ENCODE measurements at regions not wholly inside any gene's neighbourhood (a gene's known extent, or its start where the extent isn't known, plus 50 kb on each side); places are given as distances from the start of the nearest gene placed in this dataset.

DNA sequence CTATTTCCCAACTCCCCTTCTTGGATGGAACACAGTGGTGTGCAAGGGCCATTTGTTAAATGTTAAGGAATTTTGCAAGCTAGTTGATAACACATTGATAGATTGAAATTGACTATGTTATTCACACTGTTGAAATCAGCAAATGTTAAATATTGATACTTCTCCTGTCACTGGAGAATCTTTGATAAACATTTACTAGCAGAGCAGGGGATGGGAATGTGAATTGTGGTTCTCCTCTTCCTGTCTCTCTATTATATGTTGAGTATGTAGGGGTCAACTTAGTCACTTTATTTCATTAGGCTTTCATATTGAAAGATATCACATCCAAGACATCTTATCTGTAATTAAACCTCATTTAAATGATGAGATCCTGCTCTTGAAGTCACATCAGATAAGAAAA lies 533.9 kb downstream of the TLR4 start:
- no peak for TF ChIP-seq CTCF (IDR thresholded peaks at IDR 0.05; ENCODE audit: poor library complexity, severe bottlenecking)
- no peak for TF ChIP-seq POLR2AphosphoS5 (IDR thresholded peaks at IDR 0.05)
- no peak for TF ChIP-seq RAD21 (conservative IDR thresholded peaks at IDR 0.05)
- TF ChIP-seq SMC3 (conservative IDR thresholded peaks at IDR 0.05; ENCODE audit: poor library complexity): no peak

Measured in neural cell (in vitro differentiated cells).